Left ventricle myocardium inferior (tissue), 1 donor: ENCODE measurements at regions not wholly inside any gene's neighbourhood (a gene's known extent, or its start where the extent isn't known, plus 50 kb on each side); places are given as distances from the start of the nearest gene placed in this dataset.

Source experiments
- DNase-seq: peaks from one replicate; pipeline ENCODE4 v3.0.0-alpha.2; 2020
- H3K27ac ChIP-seq: fragments of 200-600 bp; replicated peaks from 2 replicates; pipeline ENCODE4 v1.8.0; 2021
- H3K27me3 ChIP-seq: fragments of 200-600 bp; 2 replicates; pipeline ENCODE4 v1.8.0; 2021; ENCODE audit warnings: low read depth
- H3K36me3 ChIP-seq: fragments of 200-600 bp; 2 replicates; pipeline ENCODE4 v1.8.0; 2021
- H3K4me1 ChIP-seq: fragments of 200-600 bp; 2 replicates; pipeline ENCODE4 v1.8.0; 2021
- H3K4me3 ChIP-seq: fragments of 200-600 bp; 2 replicates; pipeline ENCODE4 v1.8.0; 2021; ENCODE audit warnings: mild to moderate bottlenecking, moderate library complexity
- H3K9me3 ChIP-seq: fragments of 200-600 bp; replicated peaks from 2 replicates; pipeline ENCODE4 v1.8.0; 2021
- intact Hi-C: fragments of 100-400 bp; cut with micrococcal nuclease; formaldehyde crosslinking; loops from one replicate; pipeline ENCODE4 v1.11.0; 2022
- TF ChIP-seq, protein P1 (sequence below): fragments of 200-600 bp; IDR thresholded peaks from 2 replicates; pipeline ENCODE4 v1.8.0; 2021; ENCODE audit warnings: antibody characterized with exemption, mild to moderate bottlenecking, borderline replicate concordance
- donor health status: DM: no; HTN: yes; CAD: no; lungs with severe emphysema.

DNA sequence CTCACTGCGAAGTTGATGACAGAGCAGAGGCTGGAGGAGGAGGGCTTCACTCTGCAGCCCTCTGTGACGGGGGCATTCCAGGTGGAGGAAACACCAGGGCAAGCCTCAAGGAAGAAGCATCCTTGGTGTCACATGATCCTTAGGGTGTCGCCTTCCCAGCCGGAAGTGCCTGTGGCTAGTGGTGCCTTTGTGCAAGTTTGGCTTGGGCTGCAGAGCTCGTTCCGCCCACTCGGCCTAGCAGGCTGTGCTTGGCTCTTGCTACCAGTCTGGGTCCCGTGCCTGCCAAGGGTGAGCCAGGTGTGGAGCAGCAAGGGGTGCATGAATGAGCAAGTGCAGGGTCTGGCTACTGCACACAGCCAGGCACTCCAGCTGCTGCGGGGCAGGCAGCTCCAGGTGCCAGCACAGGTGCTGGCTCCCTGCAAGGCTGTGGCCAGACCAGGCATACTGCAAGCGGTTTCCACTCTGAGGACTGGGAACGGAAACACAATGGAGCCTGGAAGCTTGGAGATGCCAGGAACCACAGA lies 325.3 kb upstream of the SMIM21 start:
- intact Hi-C loops, result no loop called here
- Histone ChIP-seq H3K36me3 (no peaks in the 10 kb centered on the region), H3K27me3 (peaks cover 7% of the 10 kb centered on the region), H3K9me3 (no peaks in the 10 kb centered on the region), H3K4me1 (no peaks in the 10 kb centered on the region), H3K4me3 (no peak overlapping the region), H3K27ac (no peak overlapping the region)
- TF ChIP-seq, protein P1, sequence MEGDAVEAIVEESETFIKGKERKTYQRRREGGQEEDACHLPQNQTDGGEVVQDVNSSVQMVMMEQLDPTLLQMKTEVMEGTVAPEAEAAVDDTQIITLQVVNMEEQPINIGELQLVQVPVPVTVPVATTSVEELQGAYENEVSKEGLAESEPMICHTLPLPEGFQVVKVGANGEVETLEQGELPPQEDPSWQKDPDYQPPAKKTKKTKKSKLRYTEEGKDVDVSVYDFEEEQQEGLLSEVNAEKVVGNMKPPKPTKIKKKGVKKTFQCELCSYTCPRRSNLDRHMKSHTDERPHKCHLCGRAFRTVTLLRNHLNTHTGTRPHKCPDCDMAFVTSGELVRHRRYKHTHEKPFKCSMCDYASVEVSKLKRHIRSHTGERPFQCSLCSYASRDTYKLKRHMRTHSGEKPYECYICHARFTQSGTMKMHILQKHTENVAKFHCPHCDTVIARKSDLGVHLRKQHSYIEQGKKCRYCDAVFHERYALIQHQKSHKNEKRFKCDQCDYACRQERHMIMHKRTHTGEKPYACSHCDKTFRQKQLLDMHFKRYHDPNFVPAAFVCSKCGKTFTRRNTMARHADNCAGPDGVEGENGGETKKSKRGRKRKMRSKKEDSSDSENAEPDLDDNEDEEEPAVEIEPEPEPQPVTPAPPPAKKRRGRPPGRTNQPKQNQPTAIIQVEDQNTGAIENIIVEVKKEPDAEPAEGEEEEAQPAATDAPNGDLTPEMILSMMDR, result no peak
- no peak for DNase-seq

DNA sequence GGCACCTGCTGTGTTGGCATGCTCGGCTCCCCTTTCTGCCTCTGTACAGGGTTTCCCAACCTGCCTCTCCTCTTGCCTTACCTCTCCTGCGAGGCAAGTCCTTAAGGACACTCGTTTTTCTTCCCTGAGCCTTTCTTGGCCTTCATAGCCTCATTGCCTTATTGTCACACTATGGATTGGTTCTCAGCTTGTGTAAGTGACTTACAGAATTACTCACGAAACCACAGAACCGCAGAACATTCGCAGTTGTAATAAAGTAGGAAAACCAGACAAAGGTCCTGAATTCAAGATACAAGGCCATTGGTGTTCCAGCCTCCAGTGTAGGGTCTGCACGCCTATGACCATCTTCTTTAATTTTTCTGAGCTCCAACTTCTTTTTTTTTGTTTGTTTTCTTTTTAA lies 317.6 kb upstream of the SMIM21 start:
- DNase-seq, result no peak

DNA sequence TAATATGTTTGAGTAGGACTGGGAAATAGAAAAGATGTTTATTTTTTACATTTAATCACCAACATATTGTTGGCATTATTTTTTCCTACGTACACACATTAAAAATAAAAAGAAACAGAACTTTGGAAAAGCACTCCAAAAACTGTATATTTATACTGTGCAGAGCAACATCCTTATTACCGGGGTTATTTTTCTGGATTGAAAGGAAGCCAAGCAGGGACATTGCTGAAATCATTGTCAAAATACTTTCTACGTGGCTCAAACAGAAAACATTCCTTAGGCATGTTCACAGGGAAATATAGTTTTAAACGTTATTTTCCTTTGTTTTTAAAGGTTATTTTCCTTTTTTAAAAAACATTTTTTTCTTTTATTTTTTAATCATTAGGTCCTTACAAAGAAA lies 315.0 kb upstream of the SMIM21 start:
- Histone ChIP-seq H3K9me3 (no peaks in the 10 kb centered on the region), H3K27me3 (no peaks in the 10 kb centered on the region), H3K27ac (no peak overlapping the region), H3K4me3 (no peak overlapping the region), H3K4me1 (no peaks in the 10 kb centered on the region), H3K36me3 (no peaks in the 10 kb centered on the region)
- TF ChIP-seq, protein P1, result no peak
- DNase-seq, result no peak
- intact Hi-C loops, result no loop called here

More for the DNA sequence above, 317.6 kb upstream of the SMIM21 start:
- H3K27ac ChIP-seq, result no peak overlapping the region
- H3K4me1 ChIP-seq, result no peaks in the 10 kb centered on the region
- H3K27me3 ChIP-seq, result no peaks in the 10 kb centered on the region
- TF ChIP-seq, protein P1, result no peak
- no peaks in the 10 kb centered on the region for H3K9me3 ChIP-seq
- no peak overlapping the region for H3K4me3 ChIP-seq
- no peaks in the 10 kb centered on the region for H3K36me3 ChIP-seq
- intact Hi-C loops, result no loop called here

DNA sequence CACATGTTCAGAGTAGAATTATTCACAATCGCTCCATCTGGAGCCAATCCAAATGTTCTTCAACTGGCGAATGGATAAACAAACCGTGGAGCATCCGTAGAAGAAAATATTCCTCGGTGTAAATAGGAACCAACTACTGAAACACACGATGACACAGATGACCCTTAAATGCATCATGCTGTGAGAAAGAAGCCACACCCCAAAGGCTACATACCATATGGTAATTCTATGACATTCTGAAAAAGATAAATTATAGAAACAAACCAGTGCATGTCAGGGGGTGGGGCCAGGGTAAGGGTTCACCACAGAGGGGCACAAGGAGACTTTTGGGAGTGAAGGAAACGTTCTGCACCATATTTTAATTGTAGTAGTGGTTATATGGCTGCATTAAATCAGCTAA lies 312.2 kb upstream of the SMIM21 start:
- DNase-seq, result no peak
- Histone ChIP-seq H3K27ac (no peak overlapping the region), H3K4me3 (no peak overlapping the region), H3K4me1 (no peaks in the 10 kb centered on the region), H3K36me3 (no peaks in the 10 kb centered on the region), H3K9me3 (peaks cover 17% of the 10 kb centered on the region), H3K27me3 (peaks cover 8% of the 10 kb centered on the region)
- TF ChIP-seq, protein P1, result no peak
- intact Hi-C loops, result no loop called here

DNA sequence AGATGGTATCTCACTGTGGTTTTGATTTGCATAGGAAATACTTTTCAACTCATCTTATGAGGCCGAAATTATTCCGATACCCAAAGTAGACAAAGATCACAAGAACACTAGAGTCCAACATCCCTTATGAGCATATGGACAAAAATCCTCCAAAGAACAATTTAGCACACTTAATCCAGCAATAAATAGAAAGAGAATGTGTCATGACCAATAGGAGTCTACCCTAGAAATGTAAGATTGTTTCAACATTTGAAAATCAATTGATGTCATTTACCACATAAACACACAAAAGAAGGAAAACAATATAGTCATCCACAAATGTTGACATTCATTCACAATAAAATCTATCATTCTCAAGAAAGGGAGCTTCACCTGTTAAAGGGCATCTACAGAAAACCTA lies 307.8 kb upstream of the SMIM21 start:
- Histone ChIP-seq H3K27ac (no peak overlapping the region), H3K4me3 (no peak overlapping the region), H3K9me3 (peaks cover 17% of the 10 kb centered on the region), H3K4me1 (no peaks in the 10 kb centered on the region), H3K36me3 (no peaks in the 10 kb centered on the region), H3K27me3 (peaks cover 15% of the 10 kb centered on the region)
- DNase-seq, result no peak
- intact Hi-C loops, result no loop called here
- TF ChIP-seq, protein P1, result no peak
